H54 (cell line): ENCODE measurements at regions not wholly inside any gene's neighbourhood (a gene's known extent, or its start where the extent isn't known, plus 50 kb on each side); places are given as distances from the start of the nearest gene placed in this dataset.

Source experiments
- DNase-seq: peaks from one replicate; pipeline ENCODE4 v3.0.0; 2011; ENCODE audit warnings: low spot score, mixed read lengths; ENCODE audit not compliant: insufficient read length
- FAIRE-seq: peaks from 3 replicates; lab custom pipeline; 2011; peaks lifted over from hg19 to GRCh38; lab: Jason Lieb, UNC
- POLR2A ChIP-seq: IDR thresholded peaks from 2 replicates; pipeline ENCODE4 v1.6.1; 2011; ENCODE audit warnings: low read depth, mild to moderate bottlenecking, low read length

DNA sequence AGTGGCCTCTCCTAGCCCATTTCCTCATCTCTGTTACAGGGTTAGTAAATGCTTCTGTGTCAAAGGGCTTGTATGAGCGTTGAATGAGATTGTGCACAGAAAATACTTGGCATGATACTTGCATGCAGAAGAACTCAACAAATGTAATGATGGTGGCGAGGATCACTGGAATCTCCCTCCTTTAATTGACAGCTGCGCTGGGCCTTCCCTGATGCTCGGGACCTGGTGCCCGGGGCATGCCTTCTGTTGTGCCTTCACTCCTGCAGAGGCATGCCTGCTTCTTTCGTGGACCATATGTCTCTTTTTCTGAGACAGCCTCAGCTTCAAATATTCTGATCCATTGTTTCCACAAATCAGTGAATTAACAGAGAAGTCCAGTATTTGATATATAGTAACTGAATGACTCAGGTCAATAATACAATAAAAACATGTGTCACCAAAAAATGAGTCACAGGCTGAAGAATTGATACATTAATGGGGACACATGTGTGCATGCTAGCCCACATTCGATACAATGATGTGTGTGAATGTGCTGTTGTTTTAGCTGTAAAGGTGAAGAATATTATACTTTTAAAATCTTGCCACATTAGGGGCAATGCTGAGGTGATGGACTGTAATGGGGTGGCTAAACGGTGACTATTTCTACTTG is 243.3 kb upstream of the TBL1XR1 start:
- FAIRE-seq (no peak), DNase-seq (no peak)
- TF ChIP-seq POLR2A: no peak

DNA sequence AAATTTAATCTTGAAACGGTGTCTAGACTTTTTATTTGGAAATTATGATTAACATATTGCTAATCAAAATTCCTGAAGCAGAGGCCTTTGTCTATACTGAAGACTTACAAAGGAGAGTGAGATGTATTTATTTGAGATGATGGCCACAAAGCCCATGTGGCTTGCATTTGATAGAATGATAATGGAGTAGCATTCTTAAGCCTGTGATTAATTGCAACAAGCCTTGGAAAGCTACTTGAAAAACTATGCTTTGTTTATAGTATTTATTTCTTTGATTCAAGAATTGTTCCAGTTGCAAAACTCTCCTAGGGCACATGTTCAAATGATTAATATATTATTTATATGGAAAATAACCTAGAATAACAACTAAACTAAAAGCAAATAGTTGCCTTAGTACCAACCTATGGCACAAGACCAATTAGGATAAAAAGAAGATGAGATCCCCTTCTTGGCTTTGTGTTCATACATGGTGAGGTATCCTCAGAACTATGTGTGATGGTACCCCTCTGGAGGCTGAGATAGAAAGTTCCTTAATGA is 244.1 kb upstream of the TBL1XR1 start:
- TF ChIP-seq POLR2A: no peak
- FAIRE-seq (no peak), DNase-seq (no peak)

DNA sequence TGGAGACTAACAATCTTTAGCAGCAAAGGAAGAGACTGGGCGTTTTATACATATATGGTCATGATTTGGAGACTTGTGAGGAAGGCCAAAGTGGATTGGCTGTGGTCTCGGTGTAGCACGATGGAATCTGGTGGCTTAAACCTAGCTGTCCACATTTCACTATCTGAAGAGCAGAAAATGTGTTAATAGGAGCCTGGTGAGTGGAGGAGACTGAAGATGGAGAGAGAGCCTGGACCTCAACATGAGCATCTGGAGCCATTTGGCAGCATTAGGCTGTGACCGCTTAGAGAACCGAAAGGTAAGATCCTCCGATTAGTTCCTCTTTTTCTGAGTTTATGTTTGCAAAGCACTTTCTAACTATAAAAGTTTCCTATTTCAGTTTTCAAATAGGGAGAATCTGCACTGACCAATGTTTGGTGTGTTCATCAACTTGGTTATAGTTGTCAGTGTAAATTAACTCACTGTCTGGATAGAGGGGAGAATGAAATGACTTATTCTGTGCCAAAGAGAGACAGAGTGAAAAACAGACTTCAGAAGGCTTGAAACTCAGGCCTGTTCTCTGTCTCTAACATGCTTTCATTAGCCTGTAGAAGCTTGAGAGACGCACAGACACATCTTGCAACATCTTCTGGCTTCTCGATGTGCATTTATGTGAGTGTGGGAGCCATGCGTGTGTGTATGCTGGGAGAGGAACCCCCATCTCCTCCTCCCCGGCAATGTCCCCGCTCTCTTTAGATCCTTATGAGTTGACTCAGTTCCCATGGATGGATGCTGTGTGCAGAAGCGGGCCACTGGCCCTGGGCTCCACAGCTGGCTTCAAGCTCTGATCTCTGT is 244.7 kb upstream of the TBL1XR1 start:
- DNase-seq (no peak), FAIRE-seq (no peak)

DNA sequence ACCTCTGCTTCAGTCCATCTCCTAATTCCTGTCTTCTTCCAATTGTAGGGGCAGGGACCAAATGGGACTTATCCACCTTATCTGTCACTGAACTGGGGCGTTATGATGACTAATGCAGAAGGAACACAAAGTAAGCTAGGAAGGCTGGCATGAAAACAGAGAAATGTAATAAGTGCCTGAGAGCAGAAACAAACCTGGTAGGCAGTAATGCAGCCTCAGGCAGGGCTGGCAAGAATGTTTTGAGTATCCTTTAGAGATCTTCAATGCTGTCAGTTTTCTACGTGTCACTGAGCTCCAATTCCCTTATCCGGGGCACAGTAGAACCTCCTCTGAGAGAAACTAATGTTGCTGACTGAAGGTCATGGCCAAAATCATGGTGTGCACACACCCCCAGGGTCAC is 246.2 kb upstream of the TBL1XR1 start:
- DNase-seq (peak; percentile 44), FAIRE-seq (peak; percentile 93)
- no peak for TF ChIP-seq POLR2A

More for the DNA sequence above, 244.7 kb upstream of the TBL1XR1 start:
- TF ChIP-seq POLR2A: no peak

DNA sequence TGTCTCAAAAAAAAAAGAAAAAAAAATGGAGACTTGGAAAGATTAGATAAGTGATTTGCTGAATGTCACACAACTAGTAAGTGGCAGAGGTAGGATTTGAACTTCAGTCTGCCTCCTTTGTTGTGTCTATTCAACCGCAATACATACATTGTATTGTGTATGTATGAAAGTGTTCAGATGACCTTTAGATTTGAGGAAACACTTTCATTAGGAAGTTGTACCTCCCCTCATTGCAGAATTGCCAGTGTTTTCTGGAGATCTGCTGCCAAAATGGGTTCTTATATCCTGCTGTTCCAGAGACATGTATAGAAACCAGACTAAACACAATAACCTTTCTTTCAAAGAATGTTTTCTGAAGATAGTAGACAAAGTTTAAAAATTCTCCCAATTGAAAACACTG is 247.4 kb upstream of the TBL1XR1 start:
- FAIRE-seq (no peak), DNase-seq (no peak)
- TF ChIP-seq POLR2A: no peak

DNA sequence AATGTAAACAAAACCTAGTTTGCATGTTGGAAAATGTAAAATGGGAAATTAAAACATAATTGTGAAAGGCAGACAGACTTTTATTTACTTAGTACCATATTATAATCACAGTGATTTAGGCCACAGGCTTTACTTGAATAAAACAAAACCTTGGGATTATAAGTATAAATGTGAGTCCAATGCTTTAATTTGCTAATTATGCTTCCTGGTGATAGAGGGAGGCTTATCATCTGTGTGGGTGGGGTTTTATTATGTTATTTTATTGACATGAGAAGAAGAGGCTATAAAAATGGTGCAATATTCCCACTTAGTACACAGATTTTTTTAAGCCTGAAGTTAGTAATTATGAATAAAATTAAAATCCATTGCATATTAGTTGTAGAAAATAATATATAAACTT is 248.3 kb upstream of the TBL1XR1 start:
- FAIRE-seq (no peak), DNase-seq (no peak)
- no peak for TF ChIP-seq POLR2A

DNA sequence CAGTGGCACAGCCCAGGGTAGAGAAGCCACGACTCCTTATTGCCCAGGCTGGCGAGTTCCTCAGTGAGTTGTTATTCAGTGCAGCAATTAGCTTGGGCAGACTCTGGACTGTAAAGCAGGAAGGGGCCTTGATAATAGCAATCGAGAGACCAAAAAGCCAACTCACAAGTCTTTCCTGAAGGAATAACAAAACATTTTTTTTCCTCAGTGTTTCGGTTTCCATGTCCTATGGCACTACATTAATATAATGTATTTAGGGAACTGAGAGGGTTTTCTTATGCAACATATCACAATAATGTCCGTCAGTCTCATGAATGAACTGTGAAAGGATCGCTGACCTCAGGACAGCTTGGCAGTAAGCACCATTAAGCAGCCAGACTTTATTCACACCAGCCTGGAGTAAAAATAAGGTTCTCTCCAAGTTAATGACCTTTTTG is 248.9 kb upstream of the TBL1XR1 start:
- FAIRE-seq (no peak), DNase-seq (no peak)

DNA sequence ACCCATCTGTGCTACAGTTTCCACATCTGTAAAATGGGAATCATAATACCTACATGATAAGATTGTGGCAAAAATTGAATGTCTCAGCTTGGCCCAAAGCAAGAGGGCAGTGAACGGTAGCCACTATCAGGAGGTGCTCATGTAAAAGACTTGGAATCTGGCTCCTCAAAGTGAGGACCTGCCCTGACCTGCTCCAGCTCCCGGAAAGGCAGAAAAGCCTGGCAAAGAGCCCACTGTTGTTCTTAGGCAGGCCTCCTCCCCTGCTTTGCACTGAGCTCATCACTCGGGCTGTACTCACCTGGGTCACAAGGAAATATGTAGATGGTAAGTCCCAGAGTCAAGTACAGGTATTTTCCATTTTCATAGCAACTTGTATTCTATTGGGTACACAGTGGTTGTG is 250.7 kb upstream of the TBL1XR1 start:
- no peak for TF ChIP-seq POLR2A
- DNase-seq: no peak
- no peak for FAIRE-seq

More for the DNA sequence above, 248.9 kb upstream of the TBL1XR1 start:
- no peak for TF ChIP-seq POLR2A

DNA sequence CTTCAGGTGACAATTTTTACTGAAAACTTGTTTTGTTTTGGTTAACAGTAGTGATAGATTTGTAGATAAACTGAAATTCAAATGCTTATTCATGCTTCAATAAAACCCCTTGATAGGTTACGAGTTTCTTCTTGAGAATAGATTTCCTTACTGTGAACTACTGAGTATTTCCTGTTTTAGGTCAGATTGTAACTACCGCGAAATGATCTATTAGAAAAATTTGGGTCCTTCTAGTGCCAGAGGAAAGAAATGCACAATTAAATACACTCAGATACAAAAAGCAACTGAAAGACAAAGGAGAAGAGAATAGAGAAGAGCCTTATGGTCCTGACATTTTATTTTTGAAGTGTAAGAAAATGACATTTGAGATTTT is 251.7 kb upstream of the TBL1XR1 start:
- TF ChIP-seq POLR2A: no peak
- FAIRE-seq (no peak), DNase-seq (no peak)

DNA sequence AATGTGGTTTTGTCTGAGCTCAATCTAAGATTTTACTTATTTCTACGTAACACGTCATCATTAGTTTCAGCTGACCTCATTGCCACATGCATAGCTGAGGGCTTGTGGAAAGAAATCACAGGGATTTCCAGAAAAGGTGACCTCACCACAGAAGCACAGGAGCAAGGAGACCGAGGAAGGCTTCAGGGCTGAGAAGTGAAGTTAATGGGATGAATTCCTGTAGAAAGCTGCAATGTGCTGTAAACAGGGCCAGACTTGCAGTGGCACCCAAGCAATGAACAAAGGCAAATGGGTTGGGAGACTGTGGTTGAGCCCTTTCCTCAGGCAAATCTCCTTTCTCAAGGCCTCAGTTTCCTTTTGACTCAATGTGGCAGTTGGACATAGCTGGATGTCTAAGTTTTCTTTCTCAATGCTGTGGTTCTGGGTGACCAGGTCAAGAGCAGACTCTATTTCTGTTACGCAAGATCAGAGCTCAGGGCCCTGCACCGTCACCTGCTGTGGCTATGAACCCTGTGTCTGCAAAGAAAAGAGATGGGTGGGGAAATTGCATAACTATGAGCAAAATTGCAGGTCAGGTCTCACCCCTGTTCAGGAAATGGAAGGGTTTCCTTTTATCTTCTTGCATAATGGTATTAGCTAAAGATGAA is 252.2 kb upstream of the TBL1XR1 start:
- no peak for DNase-seq
- TF ChIP-seq POLR2A: no peak
- FAIRE-seq: peak; percentile 50

DNA sequence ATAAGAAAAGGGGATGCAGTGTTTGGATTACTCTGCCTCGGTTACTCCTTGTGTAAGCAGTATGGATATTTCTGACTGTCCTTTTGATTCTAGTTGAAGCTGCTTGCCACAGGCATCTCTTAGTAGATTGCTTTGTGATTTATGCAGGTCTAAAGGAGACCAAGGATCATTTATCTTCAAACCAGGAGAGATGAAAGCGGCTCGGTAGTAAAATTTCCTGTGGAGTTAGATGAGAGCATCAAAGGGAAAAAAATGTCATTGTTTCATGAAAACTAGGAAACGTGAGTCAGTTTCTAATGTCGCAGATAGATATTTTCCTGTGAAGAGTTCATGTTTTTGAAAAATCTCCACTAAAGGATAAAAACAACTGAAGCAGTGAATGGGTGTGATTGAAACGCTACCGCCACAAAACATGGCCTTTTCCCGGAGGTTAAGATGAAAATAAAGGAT is 254.0 kb upstream of the TBL1XR1 start:
- DNase-seq (no peak), FAIRE-seq (no peak)
- no peak for TF ChIP-seq POLR2A

DNA sequence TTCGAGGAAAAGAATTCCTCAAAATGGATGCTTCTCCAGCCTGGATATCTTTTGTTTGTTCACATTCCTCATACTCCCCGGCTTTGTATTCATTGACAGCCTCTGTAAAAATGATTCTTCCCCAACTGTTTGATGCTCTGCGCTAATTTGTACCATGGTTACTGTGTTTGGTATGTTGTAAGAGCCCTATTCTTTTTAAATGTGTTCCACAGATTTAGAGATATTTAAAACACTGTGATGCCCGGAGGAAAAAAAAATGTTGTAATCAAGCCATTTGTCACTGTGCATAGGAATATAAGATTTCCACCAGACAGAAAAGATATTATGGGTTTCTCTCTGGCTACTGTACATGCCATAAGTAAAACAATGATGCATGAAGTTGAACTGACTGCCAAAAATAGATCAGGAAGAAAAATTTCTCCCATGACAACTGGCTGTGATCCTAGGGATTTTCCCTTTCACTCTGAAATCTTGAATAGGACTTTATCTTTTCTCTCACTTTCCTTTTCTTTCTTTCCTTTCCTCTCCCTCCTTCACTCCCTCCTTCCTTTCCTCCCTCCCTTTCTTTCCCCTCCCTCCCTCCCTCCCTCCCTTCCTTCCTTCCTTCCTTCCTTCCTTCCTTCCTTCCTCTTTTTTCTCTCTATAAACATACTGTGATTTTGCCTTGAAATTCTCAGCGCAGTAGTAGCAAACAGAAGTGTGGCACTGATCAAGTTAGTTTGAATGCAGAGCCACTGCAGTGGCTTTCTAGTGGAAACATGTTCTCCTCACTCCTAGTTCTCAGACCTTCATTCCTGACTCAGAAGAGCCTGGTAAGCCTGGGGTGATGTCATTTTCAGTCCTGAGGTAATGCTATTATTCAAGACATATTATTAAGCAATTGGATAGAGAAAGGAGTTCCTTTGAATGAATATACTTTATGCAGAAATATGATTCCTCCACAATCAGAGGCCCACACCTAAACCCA is 254.9 kb upstream of the TBL1XR1 start:
- FAIRE-seq: peak; percentile 89
- no peak for TF ChIP-seq POLR2A
- no peak for DNase-seq
